ENCODE measurements at regions not wholly inside any gene's neighbourhood (a gene's known extent, or its start where the extent isn't known, plus 50 kb on each side); places are given as distances from the start of the nearest gene placed in this dataset.

DNA sequence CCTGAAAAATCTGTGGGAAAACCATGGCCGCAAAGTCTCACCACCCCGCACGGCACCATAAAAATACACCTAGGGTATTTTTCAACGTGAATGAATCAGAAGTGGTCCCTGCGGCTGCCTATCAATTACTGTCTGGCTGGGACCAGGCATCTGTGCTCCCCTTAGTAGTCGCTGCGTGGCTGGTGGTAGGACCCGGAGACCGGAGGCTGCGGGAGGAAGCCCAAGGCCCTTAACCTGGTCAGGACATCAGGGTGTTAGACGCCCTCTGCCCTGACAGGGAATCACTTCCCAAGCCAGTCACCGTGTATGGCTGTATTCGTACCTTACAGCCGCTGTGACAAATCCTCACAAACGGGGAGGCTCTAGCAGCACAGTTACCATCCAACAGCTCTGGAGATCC is 141.5 kb upstream of the PPP2R2D start:
- Histone ChIP-seq H3K4me1 (ENCODE audit: control extremely low read depth in 1 of 4, control insufficient read depth in 4 of 4, insufficient read depth in 4 of 4, low read length in 3 of 4) (peaks cover 0 to 22% (median 7%) of the 10 kb centered on the region in 4 experiments), H3K36me3 (ENCODE audit: control insufficient read depth in 4 of 4, insufficient read depth in 4 of 4, low read length in 3 of 4) (no peaks in the 10 kb centered on the region), H3K27me3 (replicated peaks in 2 of 5; ENCODE audit: control insufficient read depth in 4 of 5, insufficient read depth in 5 of 5, low read length in 4 of 5) (peaks cover 0 to 5% (median 2%) of the 10 kb centered on the region in 5 experiments), H3K4me3 (ENCODE audit: control insufficient read depth in 1 of 7, extremely low read depth in 1 of 7, insufficient read depth in 4 of 7, low read depth in 2 of 7, low read length in 6 of 7) (no peak overlapping the region), H3K27ac (ENCODE audit: insufficient read depth in 1 of 2, low read depth in 1 of 2, low read length in 2 of 2, poor library complexity in 1 of 2, severe bottlenecking in 2 of 2) (no peak overlapping the region), H3K9me3 (ENCODE audit: control extremely low read depth in 1 of 5, control insufficient read depth in 4 of 5, insufficient read depth in 2 of 5, low read depth in 1 of 5, low read length in 4 of 5) (no peaks in the 10 kb centered on the region)
- POLR2A ChIA-PET: no interaction called here
- no peak for DNase-seq
- 99% methylated on average over 15 of the region's 15 CpGs for WGBS (ENCODE audit: insufficient coverage)
- CTCF ChIA-PET: interaction anchor here (1.8 kb wide), 1 partner anchor 16 kb away, joined by 5 read pairs; no protein-coding TSS in a partner anchor

GRCh38 chr10:131760416-131761166 is 140.2 kb upstream of the PPP2R2D start:
- POLR2A ChIA-PET: no interaction called here
- Histone ChIP-seq H3K36me3 (ENCODE audit: control insufficient read depth in 4 of 4, insufficient read depth in 4 of 4, low read length in 3 of 4) (no peaks in the 10 kb centered on the region), H3K9me3 (ENCODE audit: control extremely low read depth in 1 of 5, control insufficient read depth in 4 of 5, insufficient read depth in 2 of 5, low read depth in 1 of 5, low read length in 4 of 5) (no peaks in the 10 kb centered on the region), H3K27me3 (replicated peaks in 2 of 5; ENCODE audit: control insufficient read depth in 4 of 5, insufficient read depth in 5 of 5, low read length in 4 of 5) (peaks cover 0 to 8% (median 2%) of the 10 kb centered on the region in 5 experiments), H3K27ac (ENCODE audit: insufficient read depth in 1 of 2, low read depth in 1 of 2, low read length in 2 of 2, poor library complexity in 1 of 2, severe bottlenecking in 2 of 2) (peak overlapping the region in 1 of 2 experiments; percentile 7), H3K4me1 (ENCODE audit: control extremely low read depth in 1 of 4, control insufficient read depth in 4 of 4, insufficient read depth in 4 of 4, low read length in 3 of 4) (peaks cover 0 to 22% (median 7%) of the 10 kb centered on the region in 4 experiments), H3K4me3 (ENCODE audit: control insufficient read depth in 1 of 7, extremely low read depth in 1 of 7, insufficient read depth in 4 of 7, low read depth in 2 of 7, low read length in 6 of 7) (no peak overlapping the region)
- DNase-seq: peak; percentile 15 to 80 (median 74)
- WGBS (ENCODE audit: insufficient coverage): 89% methylated on average over 7 of the region's 10 CpGs
- CTCF ChIA-PET: interaction anchor here (1.8 kb wide), 1 partner anchor 17 kb away, joined by 5 read pairs; no protein-coding TSS in a partner anchor

GRCh38 chr10:131762789-131763696 is 137.8 kb upstream of the PPP2R2D start:
- DNase-seq: no peak
- peaks cover 0 to 22% (median 7%) of the 10 kb centered on the region in 4 experiments for H3K4me1 ChIP-seq (ENCODE audit: control extremely low read depth in 1 of 4, control insufficient read depth in 4 of 4, insufficient read depth in 4 of 4, low read length in 3 of 4)
- CTCF ChIA-PET: no interaction called here
- no peaks in the 10 kb centered on the region for H3K9me3 ChIP-seq (ENCODE audit: control extremely low read depth in 1 of 5, control insufficient read depth in 4 of 5, insufficient read depth in 2 of 5, low read depth in 1 of 5, low read length in 4 of 5)
- peaks cover 0 to 8% (median 0%) of the 10 kb centered on the region in 5 experiments for H3K27me3 ChIP-seq (replicated peaks in 2 of 5; ENCODE audit: control insufficient read depth in 4 of 5, insufficient read depth in 5 of 5, low read length in 4 of 5)
- no peaks in the 10 kb centered on the region for H3K36me3 ChIP-seq (ENCODE audit: control insufficient read depth in 4 of 4, insufficient read depth in 4 of 4, low read length in 3 of 4)
- no peak overlapping the region for H3K27ac ChIP-seq (ENCODE audit: insufficient read depth in 1 of 2, low read depth in 1 of 2, low read length in 2 of 2, poor library complexity in 1 of 2, severe bottlenecking in 2 of 2)
- no peak overlapping the region for H3K4me3 ChIP-seq (ENCODE audit: control insufficient read depth in 1 of 7, extremely low read depth in 1 of 7, insufficient read depth in 4 of 7, low read depth in 2 of 7, low read length in 6 of 7)
- 96% methylated on average over 9 of the region's 15 CpGs for WGBS (ENCODE audit: insufficient coverage)
- POLR2A ChIA-PET: no interaction called here

DNA sequence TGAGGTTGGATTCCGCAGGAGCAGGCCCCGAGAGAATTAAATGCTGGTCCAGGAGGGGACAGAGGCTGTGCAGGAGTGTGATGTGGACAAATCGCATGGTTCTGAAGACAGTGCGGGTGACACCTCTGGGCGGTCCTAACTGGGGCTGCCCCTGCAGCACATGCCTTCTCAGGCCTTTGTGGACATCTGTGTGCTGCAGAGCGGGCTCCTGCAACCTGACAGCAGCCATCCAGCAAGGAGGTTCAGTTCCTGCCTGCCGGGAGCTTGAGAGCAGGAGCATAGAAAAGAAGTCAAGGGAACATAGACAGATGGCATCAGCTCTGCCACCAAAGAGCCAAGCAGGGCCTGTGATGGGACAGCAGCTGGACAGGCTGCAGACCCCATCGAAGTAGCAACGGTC is 135.9 kb upstream of the PPP2R2D start:
- peaks cover 0 to 22% (median 7%) of the 10 kb centered on the region in 4 experiments for H3K4me1 ChIP-seq (ENCODE audit: control extremely low read depth in 1 of 4, control insufficient read depth in 4 of 4, insufficient read depth in 4 of 4, low read length in 3 of 4)
- POLR2A ChIA-PET: no interaction called here
- no peak overlapping the region for H3K27ac ChIP-seq (ENCODE audit: insufficient read depth in 1 of 2, low read depth in 1 of 2, low read length in 2 of 2, poor library complexity in 1 of 2, severe bottlenecking in 2 of 2)
- no peaks in the 10 kb centered on the region for H3K9me3 ChIP-seq (ENCODE audit: control extremely low read depth in 1 of 5, control insufficient read depth in 4 of 5, insufficient read depth in 2 of 5, low read depth in 1 of 5, low read length in 4 of 5)
- peaks cover 0 to 8% (median 0%) of the 10 kb centered on the region in 5 experiments for H3K27me3 ChIP-seq (replicated peaks in 2 of 5; ENCODE audit: control insufficient read depth in 4 of 5, insufficient read depth in 5 of 5, low read length in 4 of 5)
- CTCF ChIA-PET: no interaction called here
- no peaks in the 10 kb centered on the region for H3K36me3 ChIP-seq (ENCODE audit: control insufficient read depth in 4 of 4, insufficient read depth in 4 of 4, low read length in 3 of 4)
- DNase-seq: no peak
- H3K4me3 ChIP-seq (ENCODE audit: control insufficient read depth in 1 of 7, extremely low read depth in 1 of 7, insufficient read depth in 4 of 7, low read depth in 2 of 7, low read length in 6 of 7): no peak overlapping the region
- WGBS (ENCODE audit: insufficient coverage): 90% methylated on average over 6 of the region's 9 CpGs

- Histone ChIP-seq H3K4me1 (ENCODE audit: control extremely low read depth in 1 of 4, control insufficient read depth in 4 of 4, insufficient read depth in 4 of 4, low read length in 3 of 4) (peaks cover 0 to 13% (median 3%) of the 10 kb centered on the region in 4 experiments), H3K4me3 (ENCODE audit: control insufficient read depth in 1 of 7, extremely low read depth in 1 of 7, insufficient read depth in 4 of 7, low read depth in 2 of 7, low read length in 6 of 7) (no peak overlapping the region), H3K27ac (ENCODE audit: insufficient read depth in 1 of 2, low read depth in 1 of 2, low read length in 2 of 2, poor library complexity in 1 of 2, severe bottlenecking in 2 of 2) (no peak overlapping the region), H3K9me3 (ENCODE audit: control extremely low read depth in 1 of 5, control insufficient read depth in 4 of 5, insufficient read depth in 2 of 5, low read depth in 1 of 5, low read length in 4 of 5) (no peaks in the 10 kb centered on the region), H3K27me3 (replicated peaks in 2 of 5; ENCODE audit: control insufficient read depth in 4 of 5, insufficient read depth in 5 of 5, low read length in 4 of 5) (peaks cover 0 to 8% (median 0%) of the 10 kb centered on the region in 5 experiments), H3K36me3 (ENCODE audit: control insufficient read depth in 4 of 4, insufficient read depth in 4 of 4, low read length in 3 of 4) (no peaks in the 10 kb centered on the region)
- no peak for DNase-seq
- ChIA-PET POLR2A (no interaction called here), CTCF (no interaction called here)
- 95% methylated on average over 8 of the region's 17 CpGs for WGBS (ENCODE audit: insufficient coverage)
Observed at GRCh38 chr10:131766096-131766495, 134.7 kb upstream of the PPP2R2D start.

- WGBS (ENCODE audit: insufficient coverage): 96% methylated on average over 5 of the region's 7 CpGs
Observed at GRCh38 chr10:131767716-131768115, 133.1 kb upstream of the PPP2R2D start.

More at GRCh38 chr10:131767716-131768115, 133.1 kb upstream of the PPP2R2D start:
- DNase-seq: no peak
- Histone ChIP-seq H3K4me1 (ENCODE audit: control extremely low read depth in 1 of 4, control insufficient read depth in 4 of 4, insufficient read depth in 4 of 4, low read length in 3 of 4) (peaks cover 0 to 9% (median 2%) of the 10 kb centered on the region in 4 experiments), H3K4me3 (ENCODE audit: control insufficient read depth in 1 of 7, extremely low read depth in 1 of 7, insufficient read depth in 4 of 7, low read depth in 2 of 7, low read length in 6 of 7) (no peak overlapping the region), H3K27me3 (replicated peaks in 2 of 5; ENCODE audit: control insufficient read depth in 4 of 5, insufficient read depth in 5 of 5, low read length in 4 of 5) (peaks cover 0 to 11% (median 2%) of the 10 kb centered on the region in 5 experiments), H3K27ac (ENCODE audit: insufficient read depth in 1 of 2, low read depth in 1 of 2, low read length in 2 of 2, poor library complexity in 1 of 2, severe bottlenecking in 2 of 2) (no peak overlapping the region), H3K36me3 (ENCODE audit: control insufficient read depth in 4 of 4, insufficient read depth in 4 of 4, low read length in 3 of 4) (no peaks in the 10 kb centered on the region), H3K9me3 (ENCODE audit: control extremely low read depth in 1 of 5, control insufficient read depth in 4 of 5, insufficient read depth in 2 of 5, low read depth in 1 of 5, low read length in 4 of 5) (no peaks in the 10 kb centered on the region)
- ChIA-PET POLR2A (no interaction called here), CTCF (interaction anchor here (0.8 to 1.5 kb wide), 4 partner anchors 18 to 20 kb away, joined by 3 to 5 read pairs (median 3); no protein-coding TSS in a partner anchor)

Data from common myeloid progenitor, CD34-positive (primary cell).